Neural crest cell (in vitro differentiated cells): ENCODE measurements at regions not wholly inside any gene's neighbourhood (a gene's known extent, or its start where the extent isn't known, plus 50 kb on each side); places are given as distances from the start of the nearest gene placed in this dataset.

Experiments used
- DNase-seq: peaks from one replicate; pipeline ENCODE4 v3.0.0; 2021; ENCODE audit warnings: low read depth, mixed read lengths, low spot score
- H3K27ac Mint-ChIP-seq: one replicate; pipeline ENCODE4 v1.8.0; 2021; ENCODE audit warnings: mild to moderate bottlenecking, mixed read lengths; ENCODE audit not compliant: unreplicated experiment
- H3K27me3 Mint-ChIP-seq: 2 replicates; pipeline ENCODE4 v1.8.0; 2021; ENCODE audit warnings: low read depth, mild to moderate bottlenecking, mixed read lengths
- H3K36me3 Mint-ChIP-seq: 2 replicates; pipeline ENCODE4 v1.8.0; 2021; ENCODE audit warnings: low read depth, mild to moderate bottlenecking, mixed read lengths
- H3K4me1 Mint-ChIP-seq: 2 replicates; pipeline ENCODE4 v1.8.0; 2021; ENCODE audit warnings: mixed read lengths
- H3K4me3 Mint-ChIP-seq: one replicate; pipeline ENCODE4 v1.8.0; 2021; ENCODE audit warnings: mild to moderate bottlenecking, mixed read lengths
- H3K9me3 Mint-ChIP-seq: 2 replicates; pipeline ENCODE4 v1.8.0; 2021; ENCODE audit warnings: mixed read lengths
- CTCF ChIP-seq: fragments of 200-600 bp; sonication (generic); conservative IDR thresholded peaks from 2 replicates; pipeline ENCODE4 v1.5.0; 2021; ENCODE audit warnings: antibody characterized with exemption, mild to moderate bottlenecking

- Mint-ChIP-seq H3K27me3 (no peaks in the 10 kb centered on the region), H3K4me3 (no peak overlapping the region)
- TF ChIP-seq CTCF = no peak
Observed at GRCh38 chr11:11697796-11698195, 76.0 kb upstream of the GALNT18 start.

GRCh38 chr11:11691296-11692151, 69.7 kb upstream of the GALNT18 start:
- H3K4me3 Mint-ChIP-seq = peak overlapping the region; percentile 34
- H3K27ac Mint-ChIP-seq = peak overlapping the region; percentile 94
- H3K9me3 Mint-ChIP-seq = peaks cover 6% of the 10 kb centered on the region
- peaks cover 6% of the 10 kb centered on the region for H3K36me3 Mint-ChIP-seq
- H3K4me1 Mint-ChIP-seq = peaks cover 15% of the 10 kb centered on the region
- DNase-seq = peak; percentile 56
- no peaks in the 10 kb centered on the region for H3K27me3 Mint-ChIP-seq
- TF ChIP-seq CTCF = no peak

More at GRCh38 chr11:11697796-11698195, 76.0 kb upstream of the GALNT18 start:
- peaks cover 6% of the 10 kb centered on the region for H3K9me3 Mint-ChIP-seq
- peaks cover 6% of the 10 kb centered on the region for H3K36me3 Mint-ChIP-seq
- DNase-seq = no peak
- no peak overlapping the region for H3K27ac Mint-ChIP-seq
- peaks cover 3% of the 10 kb centered on the region for H3K4me1 Mint-ChIP-seq

GRCh38 chr11:11681536-11681935, 59.7 kb upstream of the GALNT18 start:
- H3K36me3 Mint-ChIP-seq = no peaks in the 10 kb centered on the region
- no peak for DNase-seq
- H3K27ac Mint-ChIP-seq = no peak overlapping the region
- no peaks in the 10 kb centered on the region for H3K4me1 Mint-ChIP-seq
- no peak overlapping the region for H3K4me3 Mint-ChIP-seq
- H3K9me3 Mint-ChIP-seq = peaks cover 9% of the 10 kb centered on the region
- no peaks in the 10 kb centered on the region for H3K27me3 Mint-ChIP-seq
- TF ChIP-seq CTCF = no peak

- no peak for TF ChIP-seq CTCF
Observed at GRCh38 chr11:11677672-11678356, 56.0 kb upstream of the GALNT18 start.

GRCh38 chr11:11675671-11676181, 53.9 kb upstream of the GALNT18 start:
- H3K36me3 Mint-ChIP-seq = no peaks in the 10 kb centered on the region
- TF ChIP-seq CTCF = no peak
- no peaks in the 10 kb centered on the region for H3K4me1 Mint-ChIP-seq
- H3K27ac Mint-ChIP-seq = no peak overlapping the region
- no peak for DNase-seq
- H3K9me3 Mint-ChIP-seq = no peaks in the 10 kb centered on the region
- H3K27me3 Mint-ChIP-seq = no peaks in the 10 kb centered on the region
- no peak overlapping the region for H3K4me3 Mint-ChIP-seq

More at GRCh38 chr11:11677672-11678356, 56.0 kb upstream of the GALNT18 start:
- Mint-ChIP-seq H3K4me3 (no peak overlapping the region), H3K9me3 (peaks cover 3% of the 10 kb centered on the region), H3K27me3 (no peaks in the 10 kb centered on the region), H3K27ac (no peak overlapping the region), H3K4me1 (no peaks in the 10 kb centered on the region), H3K36me3 (no peaks in the 10 kb centered on the region)
- no peak for DNase-seq
